ENCODE measurements at regions not wholly inside any gene's neighbourhood (a gene's known extent, or its start where the extent isn't known, plus 50 kb on each side); places are given as distances from the start of the nearest gene placed in this dataset.

- peak; percentile 80 for TF ChIP-seq CTCF (IDR thresholded peaks at IDR 0.05; ENCODE audit: borderline replicate concordance, extremely low read depth, low read length, poor library complexity, severe bottlenecking)
- TF ChIP-seq EZH2 (IDR thresholded peaks at IDR 0.05; ENCODE audit: borderline replicate concordance, low read depth, low read length, severe bottlenecking): no peak
These were observed 125.8 kb downstream of the MRPL14 start for GRCh38 chr6:44001318-44002066.

All from DND-41 (cell line).